Keratinocyte (primary cell): ENCODE measurements at regions not wholly inside any gene's neighbourhood (a gene's known extent, or its start where the extent isn't known, plus 50 kb on each side); places are given as distances from the start of the nearest gene placed in this dataset.

Experiments used
- DNase-seq: peaks from one replicate; pipeline ENCODE4 v3.0.0-alpha.2; 2011; ENCODE audit warnings: low read depth, missing footprints, low spot score
- FAIRE-seq: peaks from 2 replicates; lab custom pipeline; 2011; peaks lifted over from hg19 to GRCh38; lab: Jason Lieb, UNC
- H2AFZ ChIP-seq: 2 replicates; pipeline ENCODE4 v1.6.0; 2012; ENCODE audit warnings: low read length, control low read depth, inconsistent platforms; ENCODE audit not compliant: control insufficient read depth
- H3K27ac ChIP-seq: 2 replicates; pipeline ENCODE4 v1.5.1; 2011; ENCODE audit warnings: low read length; ENCODE audit not compliant: control insufficient read depth, insufficient read depth
- H3K27me3 ChIP-seq: 3 replicates; pipeline ENCODE4 v1.6.0; 2011; ENCODE audit warnings: low read length; ENCODE audit not compliant: control insufficient read depth, insufficient read depth; ENCODE audit errors: extremely low read depth
- H3K36me3 ChIP-seq, 2 experiments: 2 replicates in 1 of 2; 3 replicates in 1 of 2; pipeline ENCODE4 v1.5.1; 2011; ENCODE audit warnings: low read length in 2 of 2, mild to moderate bottlenecking in 1 of 2; ENCODE audit not compliant: control insufficient read depth in 2 of 2, insufficient read depth in 2 of 2; ENCODE audit errors: extremely low read depth in 1 of 2
- H3K4me1 ChIP-seq: 3 replicates; pipeline ENCODE4 v1.5.1; 2011; ENCODE audit warnings: low read length; ENCODE audit not compliant: control insufficient read depth, insufficient read depth; ENCODE audit errors: extremely low read depth
- H3K4me2 ChIP-seq: 3 replicates; pipeline ENCODE4 v1.6.0; 2011; ENCODE audit warnings: low read depth, low read length; ENCODE audit not compliant: control insufficient read depth, insufficient read depth; ENCODE audit errors: extremely low read depth
- H3K4me3 ChIP-seq, 3 experiments: fragments of 200-600 bp in 1 of 3; sonication (generic) in 1 of 3; 2 replicates in 2 of 3; 3 replicates in 1 of 3; pipeline ENCODE4 v1.5.1; 2011 to 2016; ENCODE audit warnings: low read length in 3 of 3, mild to moderate bottlenecking in 3 of 3, control low read depth in 2 of 3, inconsistent platforms in 1 of 3, low read depth in 1 of 3, mixed read lengths in 1 of 3, mixed run types in 1 of 3, moderate library complexity in 1 of 3; ENCODE audit not compliant: control insufficient read depth in 2 of 3, insufficient read depth in 2 of 3; ENCODE audit errors: extremely low read depth in 1 of 3
- H3K79me2 ChIP-seq: 2 replicates; pipeline ENCODE4 v1.6.0; 2012; ENCODE audit warnings: low read length; ENCODE audit not compliant: control insufficient read depth, insufficient read depth
- H3K9ac ChIP-seq: 3 replicates; pipeline ENCODE4 v1.6.0; 2011; ENCODE audit warnings: low read length; ENCODE audit not compliant: control insufficient read depth, insufficient read depth; ENCODE audit errors: extremely low read depth
- H3K9me1 ChIP-seq: 3 replicates; pipeline ENCODE4 v1.6.0; 2011; ENCODE audit warnings: low read length; ENCODE audit not compliant: control insufficient read depth, insufficient read depth; ENCODE audit errors: extremely low read depth
- H3K9me3 ChIP-seq: 2 replicates; pipeline ENCODE4 v1.5.1; 2012; ENCODE audit warnings: low read depth, low read length; ENCODE audit not compliant: control insufficient read depth
- H4K20me1 ChIP-seq: 3 replicates; pipeline ENCODE4 v1.6.0; 2011; ENCODE audit warnings: low read length; ENCODE audit not compliant: control insufficient read depth, insufficient read depth; ENCODE audit errors: extremely low read depth
- CTCF ChIP-seq, 3 experiments: IDR thresholded peaks in 1 of 3; conservative IDR thresholded peaks in 1 of 3; optimal IDR thresholded peaks in 1 of 3; 2 replicates in 2 of 3; 3 replicates in 1 of 3; pipeline versions ENCODE3 to v1.5.1; 2011; ENCODE audit warnings: low read length in 3 of 3, mild to moderate bottlenecking in 3 of 3, moderate library complexity in 2 of 3, control low read depth in 1 of 3, inconsistent platforms in 1 of 3; ENCODE audit not compliant: insufficient read depth in 2 of 3; ENCODE audit errors: extremely low read depth in 1 of 3
- EZH2 ChIP-seq: IDR thresholded peaks from one replicate; pipeline ENCODE4 v1.6.1; 2012; ENCODE audit warnings: inconsistent platforms, mild to moderate bottlenecking, low read length, moderate library complexity
- dilution Hi-C: fragments of 300-500 bp; cut with MboI; formaldehyde crosslinking; loops from one replicate; pipeline ENCODE4 v1.7.0; 2020; ENCODE audit warnings: low sequenced_read_pairs; ENCODE audit not compliant: extremely low pct_ligation_motif_present

DNA sequence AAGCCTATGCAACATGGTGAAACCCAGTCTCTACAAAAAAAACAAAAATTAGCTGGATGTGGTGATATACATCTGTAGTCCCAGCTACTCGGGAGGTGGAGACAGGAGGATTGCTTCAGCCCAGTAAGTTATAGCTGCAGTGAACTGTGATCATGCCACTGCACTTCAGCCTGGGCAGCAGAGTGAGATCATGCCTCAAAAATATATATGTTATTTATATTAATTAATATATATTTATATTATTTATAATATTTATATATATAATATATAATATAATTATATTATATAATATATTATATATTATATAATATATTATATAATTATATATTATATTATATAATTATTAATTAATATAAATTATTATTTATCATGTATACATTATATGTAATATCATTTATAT, 1158.4 kb upstream of the AUTS2 start:
- Histone ChIP-seq H3K4me2 (no peak overlapping the region), H3K4me3 (no peak overlapping the region), H3K27ac (no peak overlapping the region), H4K20me1 (no peaks in the 10 kb centered on the region), H3K79me2 (no peaks in the 10 kb centered on the region), H2AFZ (no peak overlapping the region), H3K4me1 (no peaks in the 10 kb centered on the region), H3K9me1 (no peaks in the 10 kb centered on the region), H3K27me3 (no peaks in the 10 kb centered on the region), H3K9me3 (no peaks in the 10 kb centered on the region), H3K9ac (no peak overlapping the region), H3K36me3 (no peaks in the 10 kb centered on the region)
- FAIRE-seq: no peak
- DNase-seq: no peak
- dilution Hi-C loops: no loop called here
- TF ChIP-seq EZH2: no peak
- TF ChIP-seq CTCF (optimal IDR thresholded peaks at IDR 0.05 in 1 of 3, IDR thresholded peaks at IDR 0.05 in 1 of 3, conservative IDR thresholded peaks at IDR 0.05 in 1 of 3; ENCODE audit: extremely low read depth in 1 of 3, insufficient read depth in 2 of 3, low read length in 3 of 3): no peak

- no peaks in the 10 kb centered on the region for H3K9me3 ChIP-seq
- H3K9ac ChIP-seq: no peak overlapping the region
- no peak overlapping the region for H2AFZ ChIP-seq
- dilution Hi-C loops: no loop called here
- H3K4me2 ChIP-seq: no peak overlapping the region
- H3K9me1 ChIP-seq: no peaks in the 10 kb centered on the region
- no peak overlapping the region for H3K27ac ChIP-seq
- FAIRE-seq (no peak), DNase-seq (no peak)
- H3K4me3 ChIP-seq: no peak overlapping the region
- no peak for TF ChIP-seq CTCF (optimal IDR thresholded peaks at IDR 0.05 in 1 of 3, IDR thresholded peaks at IDR 0.05 in 1 of 3, conservative IDR thresholded peaks at IDR 0.05 in 1 of 3; ENCODE audit: extremely low read depth in 1 of 3, insufficient read depth in 2 of 3, low read length in 3 of 3)
- no peak for TF ChIP-seq EZH2
- H3K79me2 ChIP-seq: no peaks in the 10 kb centered on the region
- H4K20me1 ChIP-seq: no peaks in the 10 kb centered on the region
- H3K36me3 ChIP-seq: no peaks in the 10 kb centered on the region
- no peaks in the 10 kb centered on the region for H3K27me3 ChIP-seq
- no peaks in the 10 kb centered on the region for H3K4me1 ChIP-seq
Measured at GRCh38 chr7:68440866-68441265, 1157.4 kb upstream of the AUTS2 start.
